Common myeloid progenitor, CD34-positive (primary cell): ENCODE measurements at regions not wholly inside any gene's neighbourhood (a gene's known extent, or its start where the extent isn't known, plus 50 kb on each side); places are given as distances from the start of the nearest gene placed in this dataset.

Experiments used
- CTCF ChIA-PET: fragments of 350-600 bp; sonication (Branson Sonifier 250); formaldehyde crosslinking; loops from one replicate; lab custom pipeline; 2021; ENCODE audit warnings: antibody characterized with exemption; lab: Charles Lee
- POLR2A ChIA-PET: fragments of 350-600 bp; sonication (Branson Sonifier 250); formaldehyde crosslinking; loops from one replicate; lab custom pipeline; 2021; ENCODE audit warnings: antibody characterized with exemption; lab: Charles Lee
- DNase-seq, 3 donors: peaks; one replicate each; pipeline versions ENCODE4 v3.0.0 to v3.0.0-alpha.2; 2013
- H3K27ac ChIP-seq, 2 experiments: 1 replicate in 1 of 2; 2 replicates in 1 of 2; pipeline ENCODE4 v1.7.0; 2013; ENCODE audit warnings: inconsistent platforms in 2 of 2, low read length in 2 of 2, mild to moderate bottlenecking in 2 of 2, low read depth in 1 of 2, moderate library complexity in 1 of 2; ENCODE audit not compliant: severe bottlenecking in 2 of 2, insufficient read depth in 1 of 2, poor library complexity in 1 of 2
- H3K27me3 ChIP-seq, 5 experiments: replicated peaks in 2 of 5; 1 replicate in 3 of 5; 2 replicates in 2 of 5; pipeline versions ENCODE4 v1.6.1 to v1.7.0; 2013; ENCODE audit warnings: low read length in 4 of 5, mild to moderate bottlenecking in 2 of 5, moderate library complexity in 2 of 5, inconsistent platforms in 1 of 5; ENCODE audit not compliant: insufficient read depth in 5 of 5, control insufficient read depth in 4 of 5
- H3K36me3 ChIP-seq, 4 experiments: 1 replicate in 2 of 4; 2 replicates in 2 of 4; pipeline versions ENCODE4 v1.6.1 to v1.7.0; 2013; ENCODE audit warnings: low read length in 3 of 4, control low read depth in 1 of 4, mild to moderate bottlenecking in 1 of 4; ENCODE audit not compliant: control insufficient read depth in 4 of 4, insufficient read depth in 4 of 4
- H3K4me1 ChIP-seq, 4 experiments: 1 replicate in 3 of 4; 2 replicates in 1 of 4; pipeline versions ENCODE4 v1.6.1 to v1.7.1; 2013; ENCODE audit warnings: low read length in 3 of 4, mild to moderate bottlenecking in 3 of 4, control low read depth in 1 of 4, inconsistent platforms in 1 of 4, moderate library complexity in 1 of 4; ENCODE audit not compliant: control insufficient read depth in 4 of 4, insufficient read depth in 4 of 4; ENCODE audit errors: control extremely low read depth in 1 of 4
- H3K4me3 ChIP-seq, 7 experiments: 1 replicate in 4 of 7; 2 replicates in 3 of 7; pipeline versions ENCODE4 v1.5.1 to v1.7.0; 2013; ENCODE audit warnings: mild to moderate bottlenecking in 7 of 7, low read length in 6 of 7, moderate library complexity in 6 of 7, inconsistent platforms in 2 of 7, low read depth in 2 of 7, control low read depth in 1 of 7; ENCODE audit not compliant: insufficient read depth in 4 of 7, control insufficient read depth in 1 of 7; ENCODE audit errors: extremely low read depth in 1 of 7
- H3K9me3 ChIP-seq, 5 experiments: 1 replicate in 4 of 5; 2 replicates in 1 of 5; pipeline versions ENCODE4 v1.6.1 to v1.7.1; 2013; ENCODE audit warnings: low read length in 4 of 5, mild to moderate bottlenecking in 2 of 5, inconsistent platforms in 1 of 5, low read depth in 1 of 5, moderate library complexity in 1 of 5; ENCODE audit not compliant: control insufficient read depth in 4 of 5, insufficient read depth in 2 of 5; ENCODE audit errors: control extremely low read depth in 1 of 5
- WGBS: methylation state at CpG from one replicate; pipeline ENCODE4 v1.1.5; 2013; ENCODE audit not compliant: insufficient coverage; 5-methylcytosine and 5-hydroxymethylcytosine counted together

GRCh38 chr15:30030345-30030744 lies 52.4 kb upstream of the GOLGA8J start:
- ChIA-PET POLR2A (no interaction called here), CTCF (no interaction called here)
- peaks cover 0 to 4% (median 0%) of the 10 kb centered on the region in 5 experiments for H3K9me3 ChIP-seq
- no peak for DNase-seq
- H3K4me3 ChIP-seq: no peak overlapping the region
- WGBS: 93% methylated on average over 6 of the region's 8 CpGs
- H3K27me3 ChIP-seq: peaks cover 0 to 3% (median 0%) of the 10 kb centered on the region in 5 experiments
- H3K27ac ChIP-seq: no peak overlapping the region
- H3K36me3 ChIP-seq: no peaks in the 10 kb centered on the region
- H3K4me1 ChIP-seq: no peaks in the 10 kb centered on the region

GRCh38 chr15:30023798-30024295 lies 58.9 kb upstream of the GOLGA8J start:
- peak overlapping the region in 1 of 7 experiments; percentile 5 for H3K4me3 ChIP-seq
- H3K9me3 ChIP-seq: no peaks in the 10 kb centered on the region
- DNase-seq: peak; percentile 6 to 31 (median 25)
- no peaks in the 10 kb centered on the region for H3K36me3 ChIP-seq
- H3K27ac ChIP-seq: no peak overlapping the region
- ChIA-PET CTCF (no interaction called here), POLR2A (no interaction called here)
- WGBS: 21% methylated on average over 6 of the region's 6 CpGs
- peaks cover 0 to 8% (median 0%) of the 10 kb centered on the region in 4 experiments for H3K4me1 ChIP-seq
- no peaks in the 10 kb centered on the region for H3K27me3 ChIP-seq

GRCh38 chr15:30010746-30011145 lies 72.0 kb upstream of the GOLGA8J start:
- H3K4me1 ChIP-seq: no peaks in the 10 kb centered on the region
- no peak for DNase-seq
- H3K27ac ChIP-seq: no peak overlapping the region
- peaks cover 0 to 6% (median 2%) of the 10 kb centered on the region in 5 experiments for H3K27me3 ChIP-seq
- ChIA-PET CTCF (no interaction called here), POLR2A (no interaction called here)
- no CpG with 5 or more reads among the region's 2 CpGs for WGBS
- no peaks in the 10 kb centered on the region for H3K36me3 ChIP-seq
- no peak overlapping the region for H3K4me3 ChIP-seq
- H3K9me3 ChIP-seq: no peaks in the 10 kb centered on the region

GRCh38 chr15:30008156-30008555 lies 74.6 kb upstream of the GOLGA8J start:
- Histone ChIP-seq H3K27me3 (peaks cover 0 to 9% (median 2%) of the 10 kb centered on the region in 5 experiments), H3K4me1 (no peaks in the 10 kb centered on the region), H3K9me3 (no peaks in the 10 kb centered on the region), H3K36me3 (no peaks in the 10 kb centered on the region), H3K27ac (no peak overlapping the region), H3K4me3 (no peak overlapping the region)
- POLR2A ChIA-PET: no interaction called here
- WGBS: no CpG with 5 or more reads among the region's 1 CpG
- no peak for DNase-seq
- CTCF ChIA-PET: no interaction called here

GRCh38 chr15:30001602-30002001 lies 81.2 kb upstream of the GOLGA8J start:
- no peak overlapping the region for H3K4me3 ChIP-seq
- peaks cover 0 to 4% (median 0%) of the 10 kb centered on the region in 5 experiments for H3K9me3 ChIP-seq
- no peaks in the 10 kb centered on the region for H3K4me1 ChIP-seq
- no peak overlapping the region for H3K27ac ChIP-seq
- POLR2A ChIA-PET: no interaction called here
- H3K27me3 ChIP-seq: peaks cover 0 to 9% (median 0%) of the 10 kb centered on the region in 5 experiments
- WGBS: 100% methylated on average over 2 of the region's 5 CpGs
- no peaks in the 10 kb centered on the region for H3K36me3 ChIP-seq
- no peak for DNase-seq
- CTCF ChIA-PET: no interaction called here

GRCh38 chr15:29998033-29998432 lies 84.7 kb upstream of the GOLGA8J start:
- no peak for DNase-seq
- peaks cover 0 to 4% (median 0%) of the 10 kb centered on the region in 5 experiments for H3K9me3 ChIP-seq
- WGBS: 83% methylated on average over 2 of the region's 2 CpGs
- H3K27ac ChIP-seq: no peak overlapping the region
- CTCF ChIA-PET: no interaction called here
- no peaks in the 10 kb centered on the region for H3K36me3 ChIP-seq
- POLR2A ChIA-PET: no interaction called here
- H3K4me3 ChIP-seq: no peak overlapping the region
- H3K4me1 ChIP-seq: no peaks in the 10 kb centered on the region
- peaks cover 0 to 5% (median 0%) of the 10 kb centered on the region in 5 experiments for H3K27me3 ChIP-seq

- Histone ChIP-seq H3K27ac (no peak overlapping the region), H3K9me3 (peaks cover 0 to 4% (median 0%) of the 10 kb centered on the region in 5 experiments), H3K4me3 (no peak overlapping the region), H3K36me3 (no peaks in the 10 kb centered on the region), H3K4me1 (no peaks in the 10 kb centered on the region), H3K27me3 (peaks cover 0 to 5% (median 0%) of the 10 kb centered on the region in 5 experiments)
- CTCF ChIA-PET: no interaction called here
- DNase-seq: no peak
- WGBS: 96% methylated on average over 6 of the region's 6 CpGs
- POLR2A ChIA-PET: no interaction called here
Observed at GRCh38 chr15:29997499-29997898, 85.3 kb upstream of the GOLGA8J start.
